ENCODE measurements at regions not wholly inside any gene's neighbourhood (a gene's known extent, or its start where the extent isn't known, plus 50 kb on each side); places are given as distances from the start of the nearest gene placed in this dataset.

DNA sequence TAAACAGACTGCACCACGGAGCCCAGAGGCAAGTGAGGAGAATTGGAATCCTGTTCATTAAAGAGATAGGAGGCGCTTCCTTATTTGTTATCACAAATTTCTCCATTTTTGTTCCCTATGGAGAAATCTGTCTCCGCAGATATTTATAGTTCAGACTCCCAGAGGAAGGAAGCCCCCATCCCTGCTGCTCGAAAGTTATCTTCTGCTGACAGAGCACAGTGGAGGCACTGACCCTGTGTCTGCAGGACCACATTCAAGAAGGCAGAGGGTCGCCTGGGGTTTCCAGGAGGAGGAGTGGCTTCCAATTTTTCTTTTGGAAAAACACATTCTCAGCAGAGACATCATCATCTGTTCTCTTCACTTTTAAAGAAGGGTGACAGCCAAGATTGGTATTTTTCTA is 73.0 kb upstream of the GPR45 start:
- Mint-ChIP-seq H3K27me3 (peaks cover 8% of the 10 kb centered on the region), H3K27ac (no peak overlapping the region), H3K4me1 (ENCODE audit: low read depth) (peaks cover 7% of the 10 kb centered on the region), H3K9me3 (ENCODE audit: low read depth) (no peaks in the 10 kb centered on the region), H3K36me3 (ENCODE audit: insufficient read depth) (no peaks in the 10 kb centered on the region), H3K4me3 (ENCODE audit: low read depth) (no peak overlapping the region)
- TF ChIP-seq, protein P1, sequence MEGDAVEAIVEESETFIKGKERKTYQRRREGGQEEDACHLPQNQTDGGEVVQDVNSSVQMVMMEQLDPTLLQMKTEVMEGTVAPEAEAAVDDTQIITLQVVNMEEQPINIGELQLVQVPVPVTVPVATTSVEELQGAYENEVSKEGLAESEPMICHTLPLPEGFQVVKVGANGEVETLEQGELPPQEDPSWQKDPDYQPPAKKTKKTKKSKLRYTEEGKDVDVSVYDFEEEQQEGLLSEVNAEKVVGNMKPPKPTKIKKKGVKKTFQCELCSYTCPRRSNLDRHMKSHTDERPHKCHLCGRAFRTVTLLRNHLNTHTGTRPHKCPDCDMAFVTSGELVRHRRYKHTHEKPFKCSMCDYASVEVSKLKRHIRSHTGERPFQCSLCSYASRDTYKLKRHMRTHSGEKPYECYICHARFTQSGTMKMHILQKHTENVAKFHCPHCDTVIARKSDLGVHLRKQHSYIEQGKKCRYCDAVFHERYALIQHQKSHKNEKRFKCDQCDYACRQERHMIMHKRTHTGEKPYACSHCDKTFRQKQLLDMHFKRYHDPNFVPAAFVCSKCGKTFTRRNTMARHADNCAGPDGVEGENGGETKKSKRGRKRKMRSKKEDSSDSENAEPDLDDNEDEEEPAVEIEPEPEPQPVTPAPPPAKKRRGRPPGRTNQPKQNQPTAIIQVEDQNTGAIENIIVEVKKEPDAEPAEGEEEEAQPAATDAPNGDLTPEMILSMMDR (IDR thresholded peaks at IDR 0.05; ENCODE audit: unreplicated experiment) = no peak
- DNase-seq (ENCODE audit: low spot score, unreplicated experiment) = no peak

- no peak for DNase-seq (ENCODE audit: low spot score, unreplicated experiment)
- peak overlapping the region; percentile 28 for H3K27ac Mint-ChIP-seq
- H3K27me3 Mint-ChIP-seq = peaks cover 29% of the 10 kb centered on the region
- no peaks in the 10 kb centered on the region for H3K9me3 Mint-ChIP-seq (ENCODE audit: low read depth)
- no peak overlapping the region for H3K4me3 Mint-ChIP-seq (ENCODE audit: low read depth)
- H3K36me3 Mint-ChIP-seq (ENCODE audit: insufficient read depth) = no peaks in the 10 kb centered on the region
- TF ChIP-seq, protein P1 (IDR thresholded peaks at IDR 0.05; ENCODE audit: unreplicated experiment) = no peak
- H3K4me1 Mint-ChIP-seq (ENCODE audit: low read depth) = peaks cover 5% of the 10 kb centered on the region
Observed at GRCh38 chr2:105175231-105175630, 66.3 kb upstream of the GPR45 start.

- DNase-seq (ENCODE audit: low spot score, unreplicated experiment) = no peak
- H3K36me3 Mint-ChIP-seq (ENCODE audit: insufficient read depth) = no peaks in the 10 kb centered on the region
- H3K4me1 Mint-ChIP-seq (ENCODE audit: low read depth) = peaks cover 5% of the 10 kb centered on the region
- H3K4me3 Mint-ChIP-seq (ENCODE audit: low read depth) = no peak overlapping the region
- no peak overlapping the region for H3K27ac Mint-ChIP-seq
- no peaks in the 10 kb centered on the region for H3K9me3 Mint-ChIP-seq (ENCODE audit: low read depth)
- TF ChIP-seq, protein P1 (IDR thresholded peaks at IDR 0.05; ENCODE audit: unreplicated experiment) = no peak
- peaks cover 29% of the 10 kb centered on the region for H3K27me3 Mint-ChIP-seq
Observed at GRCh38 chr2:105176429-105176828, 65.1 kb upstream of the GPR45 start.

DNA sequence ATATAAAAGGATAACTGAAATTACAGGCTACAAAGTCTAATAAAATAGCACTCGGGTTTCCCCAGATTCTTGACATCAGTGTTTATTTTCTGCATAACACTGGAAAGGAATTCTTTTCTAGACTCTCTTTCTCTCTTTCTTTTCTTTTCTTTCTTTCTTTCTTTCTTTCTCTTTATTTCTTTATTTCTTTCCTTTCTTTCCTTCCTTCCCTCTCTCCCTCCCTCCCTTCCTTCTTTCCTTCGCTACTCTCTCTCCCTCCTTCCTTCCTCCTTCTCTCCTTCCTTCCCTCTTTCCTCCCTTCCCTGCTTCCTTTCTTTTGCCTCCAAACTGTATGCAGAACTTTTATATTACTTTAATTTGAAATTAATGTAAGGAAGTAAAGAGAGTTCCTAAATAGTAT is 64.5 kb upstream of the GPR45 start:
- peaks cover 29% of the 10 kb centered on the region for H3K27me3 Mint-ChIP-seq
- no peak for DNase-seq (ENCODE audit: low spot score, unreplicated experiment)
- no peak overlapping the region for H3K4me3 Mint-ChIP-seq (ENCODE audit: low read depth)
- TF ChIP-seq, protein P1 (IDR thresholded peaks at IDR 0.05; ENCODE audit: unreplicated experiment) = no peak
- H3K9me3 Mint-ChIP-seq (ENCODE audit: low read depth) = no peaks in the 10 kb centered on the region
- no peaks in the 10 kb centered on the region for H3K36me3 Mint-ChIP-seq (ENCODE audit: insufficient read depth)
- H3K27ac Mint-ChIP-seq = no peak overlapping the region
- peaks cover 5% of the 10 kb centered on the region for H3K4me1 Mint-ChIP-seq (ENCODE audit: low read depth)

GRCh38 chr2:105177536-105178254 is 63.8 kb upstream of the GPR45 start:
- no peaks in the 10 kb centered on the region for H3K9me3 Mint-ChIP-seq (ENCODE audit: low read depth)
- H3K36me3 Mint-ChIP-seq (ENCODE audit: insufficient read depth) = no peaks in the 10 kb centered on the region
- peaks cover 5% of the 10 kb centered on the region for H3K4me1 Mint-ChIP-seq (ENCODE audit: low read depth)
- TF ChIP-seq, protein P1 (IDR thresholded peaks at IDR 0.05; ENCODE audit: unreplicated experiment) = no peak
- H3K4me3 Mint-ChIP-seq (ENCODE audit: low read depth) = no peak overlapping the region
- H3K27ac Mint-ChIP-seq = no peak overlapping the region
- H3K27me3 Mint-ChIP-seq = peaks cover 29% of the 10 kb centered on the region
- DNase-seq (ENCODE audit: low spot score, unreplicated experiment) = no peak

All from progenitor cell of endocrine pancreas (in vitro differentiated cells).